ENCODE measurements at regions not wholly inside any gene's neighbourhood (a gene's known extent, or its start where the extent isn't known, plus 50 kb on each side); places are given as distances from the start of the nearest gene placed in this dataset.
A peak's percentile ranks its signal among the peaks of the same experiment; 100 is the strongest.
"Not testable (repeated sequence)": the region's sequence is repeated elsewhere in the genome, so short reads cannot be mapped to it uniquely, and the experiment has no call there.

DNA sequence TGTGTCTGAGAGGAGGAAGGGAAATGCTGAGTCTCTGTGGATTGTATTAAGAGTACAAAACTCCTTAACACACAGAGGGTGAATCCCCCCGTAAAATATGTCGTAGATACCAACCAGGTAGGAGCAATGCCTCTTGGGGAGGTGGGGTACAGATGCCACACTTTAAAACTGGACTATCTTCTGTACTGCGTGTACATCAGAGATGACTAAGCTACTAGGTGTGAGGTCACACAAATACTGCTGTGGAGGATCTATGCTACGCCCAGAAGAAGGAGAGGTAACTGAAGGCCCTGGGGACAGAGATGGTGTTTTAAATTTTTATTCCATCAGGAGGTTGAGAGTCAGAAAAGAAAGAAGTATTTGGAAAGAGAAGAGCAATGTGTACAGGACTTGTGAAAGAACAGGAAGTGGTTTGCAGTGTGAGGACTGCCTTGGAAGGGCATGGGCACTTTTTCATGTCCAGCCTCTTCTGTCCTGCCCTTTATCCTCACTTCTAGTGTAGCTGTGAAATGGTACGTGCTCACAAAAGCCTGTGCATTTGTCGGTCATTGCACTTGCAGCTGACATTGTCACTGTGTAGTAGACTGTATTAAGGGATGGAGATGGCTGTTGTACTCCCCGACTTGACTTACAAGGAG lies 287.8 kb upstream of the CHRM3 start:
- TF ChIP-seq ZFX (IDR thresholded peaks at IDR 0.05; ENCODE audit: borderline replicate concordance) = no peak
- TF ChIP-seq, protein P1, sequence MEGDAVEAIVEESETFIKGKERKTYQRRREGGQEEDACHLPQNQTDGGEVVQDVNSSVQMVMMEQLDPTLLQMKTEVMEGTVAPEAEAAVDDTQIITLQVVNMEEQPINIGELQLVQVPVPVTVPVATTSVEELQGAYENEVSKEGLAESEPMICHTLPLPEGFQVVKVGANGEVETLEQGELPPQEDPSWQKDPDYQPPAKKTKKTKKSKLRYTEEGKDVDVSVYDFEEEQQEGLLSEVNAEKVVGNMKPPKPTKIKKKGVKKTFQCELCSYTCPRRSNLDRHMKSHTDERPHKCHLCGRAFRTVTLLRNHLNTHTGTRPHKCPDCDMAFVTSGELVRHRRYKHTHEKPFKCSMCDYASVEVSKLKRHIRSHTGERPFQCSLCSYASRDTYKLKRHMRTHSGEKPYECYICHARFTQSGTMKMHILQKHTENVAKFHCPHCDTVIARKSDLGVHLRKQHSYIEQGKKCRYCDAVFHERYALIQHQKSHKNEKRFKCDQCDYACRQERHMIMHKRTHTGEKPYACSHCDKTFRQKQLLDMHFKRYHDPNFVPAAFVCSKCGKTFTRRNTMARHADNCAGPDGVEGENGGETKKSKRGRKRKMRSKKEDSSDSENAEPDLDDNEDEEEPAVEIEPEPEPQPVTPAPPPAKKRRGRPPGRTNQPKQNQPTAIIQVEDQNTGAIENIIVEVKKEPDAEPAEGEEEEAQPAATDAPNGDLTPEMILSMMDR (IDR thresholded peaks at IDR 0.05) = no peak
- no peak overlapping the region for H3K27ac ChIP-seq

DNA sequence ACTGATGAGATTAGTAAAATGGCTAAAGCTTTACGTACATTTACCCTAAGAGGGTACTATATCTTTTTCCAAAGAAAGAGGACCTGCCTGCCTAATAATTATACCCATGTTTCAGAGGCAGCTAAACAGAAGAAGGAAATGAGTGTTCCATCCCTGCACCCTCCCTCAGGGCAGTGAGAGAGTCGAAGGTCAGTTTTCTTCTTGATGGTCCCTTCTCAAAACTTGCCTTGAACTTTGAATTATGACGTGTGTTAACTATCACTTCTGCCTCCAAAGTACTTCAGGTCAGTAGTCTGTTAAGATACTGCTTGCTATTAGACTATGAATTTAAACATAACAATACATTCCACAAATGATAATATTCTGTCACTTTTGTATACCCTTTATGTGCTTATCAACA lies 294.8 kb upstream of the CHRM3 start:
- H3K27ac ChIP-seq = no peak overlapping the region
- TF ChIP-seq ZFX (IDR thresholded peaks at IDR 0.05; ENCODE audit: borderline replicate concordance) = no peak
- TF ChIP-seq, protein P1 (IDR thresholded peaks at IDR 0.05) = no peak

DNA sequence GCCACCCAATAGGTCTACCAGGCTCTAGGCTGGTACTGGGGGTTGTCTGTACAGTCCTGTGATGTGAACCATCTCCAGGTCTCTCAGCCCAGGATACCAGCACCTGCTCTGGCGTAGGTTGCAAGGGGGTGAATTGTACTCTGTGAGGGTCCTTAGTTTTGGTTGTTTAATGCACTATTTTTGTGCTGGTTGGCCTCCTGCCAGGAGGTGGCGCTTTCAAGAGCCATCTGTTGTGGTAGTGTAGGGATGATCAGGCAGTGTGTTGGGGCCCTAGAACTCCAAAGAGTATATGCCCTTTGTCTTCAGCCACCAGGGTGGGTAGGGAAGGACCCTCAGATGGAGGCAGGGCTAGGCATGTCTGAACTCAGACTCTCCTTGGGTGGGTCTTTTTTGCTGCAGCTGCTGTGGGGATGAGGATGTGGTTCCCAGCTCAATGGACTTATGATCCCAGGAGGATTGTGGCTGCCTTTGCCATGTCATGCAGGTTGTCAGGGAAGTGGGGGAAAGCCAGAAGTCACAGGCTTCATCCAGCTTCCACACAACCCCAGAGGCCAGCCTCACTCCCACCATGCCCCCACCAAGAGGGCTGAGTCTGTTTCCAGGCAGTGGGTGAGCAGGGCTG lies 301.8 kb upstream of the CHRM3 start:
- H3K27ac ChIP-seq = no peak overlapping the region
- TF ChIP-seq, protein P1 (IDR thresholded peaks at IDR 0.05) = peak; percentile 18; the same call in 1 of the 2 replicates
- no peak for TF ChIP-seq ZFX (IDR thresholded peaks at IDR 0.05; ENCODE audit: borderline replicate concordance)

DNA sequence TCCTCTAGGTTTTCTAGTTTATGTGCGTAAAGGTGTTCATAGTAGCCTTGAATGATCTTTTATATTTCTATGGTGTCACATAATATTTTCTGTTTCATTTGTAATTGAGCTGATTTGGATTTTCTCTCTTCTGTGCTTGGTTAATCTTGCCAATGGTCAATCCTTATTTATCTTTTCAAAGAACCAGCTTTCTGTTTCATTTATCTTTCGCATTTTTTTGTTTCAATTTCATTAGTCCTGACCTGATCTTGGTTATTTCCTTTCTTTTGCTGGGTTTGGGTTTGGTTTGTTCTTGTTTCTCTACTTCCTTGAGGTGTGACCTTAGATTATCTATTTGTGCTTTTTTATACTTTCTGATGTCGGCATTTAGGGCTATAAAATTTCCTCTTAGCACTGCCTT lies 304.4 kb upstream of the CHRM3 start:
- H3K27ac ChIP-seq = not testable (repeated sequence)

DNA sequence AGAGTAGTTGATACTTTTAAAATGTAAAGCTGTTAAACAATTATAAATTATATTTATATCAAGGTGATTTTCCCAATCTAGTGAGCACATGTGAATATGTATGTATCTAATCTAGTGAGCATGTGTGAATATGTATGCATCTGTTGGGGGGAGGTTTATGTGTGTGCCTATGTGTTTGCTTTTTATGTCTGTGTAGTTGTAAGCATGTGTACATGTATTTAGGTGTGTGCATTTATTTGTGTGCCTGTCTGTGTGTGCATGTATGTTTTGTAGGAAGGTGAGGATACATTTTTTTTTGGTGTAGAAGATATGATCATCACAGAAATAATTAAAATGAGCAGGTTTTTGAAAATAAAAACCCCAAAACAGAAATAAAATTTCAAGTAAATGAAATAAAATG lies 318.9 kb upstream of the CHRM3 start:
- no peak overlapping the region for H3K27ac ChIP-seq

DNA sequence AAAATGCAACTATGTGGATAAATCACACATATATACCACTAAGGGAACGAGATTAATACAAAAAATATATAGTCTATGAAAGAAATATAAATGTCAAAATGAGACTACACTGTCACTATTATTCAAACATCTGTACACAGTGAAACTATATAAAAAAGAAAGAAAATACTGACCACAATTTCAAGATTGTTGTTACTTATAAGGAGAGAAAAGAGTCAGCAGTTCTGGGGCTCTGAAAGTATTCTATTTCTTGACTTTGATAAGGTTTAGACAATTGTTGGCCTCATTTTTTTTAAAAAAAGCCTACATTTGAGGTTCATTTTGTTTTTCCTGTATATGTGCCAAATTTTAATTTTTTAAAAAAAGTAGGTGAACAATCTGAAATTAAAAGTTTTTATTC lies 319.3 kb upstream of the CHRM3 start:
- TF ChIP-seq, protein P1 (IDR thresholded peaks at IDR 0.05) = no peak
- no peak for TF ChIP-seq ZFX (IDR thresholded peaks at IDR 0.05; ENCODE audit: borderline replicate concordance)
- H3K27ac ChIP-seq = no peak overlapping the region

More for the DNA sequence above, 318.9 kb upstream of the CHRM3 start:
- no peak for TF ChIP-seq ZFX (IDR thresholded peaks at IDR 0.05; ENCODE audit: borderline replicate concordance)
- TF ChIP-seq, protein P1 (IDR thresholded peaks at IDR 0.05) = no peak

DNA sequence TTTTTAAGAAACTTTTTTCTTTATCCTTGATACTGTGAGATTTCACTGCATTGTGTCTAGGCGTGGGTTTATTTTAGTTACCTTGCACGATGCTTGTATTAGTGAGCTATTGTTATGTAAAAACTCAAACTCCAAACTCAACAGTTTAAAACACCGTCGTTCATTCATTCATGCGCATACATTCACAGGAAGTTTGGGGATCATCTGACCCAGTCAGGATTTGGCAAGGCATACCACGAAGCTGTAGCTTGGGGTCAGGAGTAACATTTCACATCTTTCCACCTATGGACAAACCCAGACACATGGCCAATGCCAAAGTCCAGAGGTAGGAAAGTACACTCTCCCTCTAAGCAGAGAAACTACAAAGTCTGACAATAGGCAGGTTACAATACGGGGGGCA lies 324.6 kb upstream of the CHRM3 start:
- H3K27ac ChIP-seq = no peak overlapping the region
- TF ChIP-seq, protein P1 (IDR thresholded peaks at IDR 0.05) = no peak
- TF ChIP-seq ZFX (IDR thresholded peaks at IDR 0.05; ENCODE audit: borderline replicate concordance) = no peak

Measured in 22Rv1 (cell line).